Suprapubic skin (tissue), 4 donors: ENCODE measurements at regions not wholly inside any gene's neighbourhood (a gene's known extent, or its start where the extent isn't known, plus 50 kb on each side); places are given as distances from the start of the nearest gene placed in this dataset.

Source experiments
- DNase-seq, 2 donors: peaks; one replicate each; pipeline ENCODE4 v3.0.0-alpha.2; 2019; ENCODE audit warnings: low spot score in 2 of 2
- H3K27ac ChIP-seq: fragments of 200-600 bp; sonication (generic); one replicate; pipeline ENCODE4 v1.5.1; 2019
- H3K27me3 ChIP-seq: fragments of 200-600 bp; sonication (generic); one replicate; pipeline ENCODE4 v1.5.1; 2019
- H3K36me3 ChIP-seq: fragments of 200-600 bp; sonication (generic); one replicate; pipeline ENCODE4 v1.5.1; 2019
- H3K4me1 ChIP-seq: fragments of 200-600 bp; sonication (generic); one replicate; pipeline ENCODE4 v1.5.1; 2019
- H3K4me3 ChIP-seq: fragments of 200-600 bp; sonication (generic); one replicate; pipeline ENCODE4 v1.5.1; 2019; ENCODE audit warnings: mild to moderate bottlenecking
- H3K9me3 ChIP-seq: fragments of 200-600 bp; sonication (generic); one replicate; pipeline ENCODE4 v1.5.1; 2019
- CTCF ChIP-seq, 2 donors: fragments of 200-600 bp in 1 of 2; fragments of 450-650 bp in 1 of 2; sonication (generic) in 1 of 2; IDR thresholded peaks; one replicate each; pipeline ENCODE4 v1.5.1; 2016 to 2019; ENCODE audit warnings: antibody characterized with exemption in 2 of 2, mild to moderate bottlenecking in 1 of 2, moderate library complexity in 1 of 2
- EP300 ChIP-seq: sonication (generic); formaldehyde crosslinking; IDR thresholded peaks from one replicate; pipeline ENCODE4 v1.6.1; 2017; ENCODE audit warnings: antibody characterized with exemption
- POLR2A ChIP-seq, 2 donors: fragments of 450-650 bp; IDR thresholded peaks; one replicate each; pipeline ENCODE4 v1.6.1; 2017; ENCODE audit warnings: antibody characterized with exemption in 2 of 2, mild to moderate bottlenecking in 2 of 2, moderate library complexity in 2 of 2
- POLR2AphosphoS5 ChIP-seq, 3 donors: sonication (generic); formaldehyde crosslinking; IDR thresholded peaks; one replicate each; pipeline ENCODE4 v1.6.1; 2017; ENCODE audit warnings: antibody characterized with exemption in 3 of 3
- WGBS: methylation state at CpG from one replicate; pipeline ENCODE4 v1.1.5; 2018; 5-methylcytosine and 5-hydroxymethylcytosine counted together

DNA sequence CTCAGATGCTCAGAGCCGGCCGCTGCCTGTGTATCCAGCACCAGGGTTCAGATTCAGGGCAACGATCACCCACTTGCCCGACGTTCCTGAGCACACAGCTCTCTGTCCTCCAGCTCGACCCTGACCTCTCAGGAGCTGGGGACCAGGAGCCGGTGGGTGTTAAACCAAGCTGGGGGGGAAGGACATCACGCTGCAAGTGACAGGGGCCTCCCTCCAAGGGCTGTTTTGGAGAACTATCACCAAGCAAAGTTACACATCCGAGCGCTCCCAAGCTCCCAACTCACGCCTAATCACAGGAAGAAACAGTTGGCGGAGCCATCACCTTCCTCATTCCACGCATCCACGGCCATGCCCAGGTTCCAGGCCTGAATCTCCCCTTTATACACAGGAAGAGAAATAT lies 51.5 kb upstream of the ZNF354A start:
- WGBS = 83% methylated on average over 12 of the region's 14 CpGs
- Histone ChIP-seq H3K27me3 (peaks cover 10% of the 10 kb centered on the region), H3K36me3 (no peaks in the 10 kb centered on the region), H3K9me3 (no peaks in the 10 kb centered on the region), H3K4me3 (no peak overlapping the region), H3K4me1 (no peaks in the 10 kb centered on the region), H3K27ac (no peak overlapping the region)
- no peak for DNase-seq
- no peak for TF ChIP-seq POLR2A (IDR thresholded peaks at IDR 0.05)
- no peak for TF ChIP-seq POLR2AphosphoS5 (IDR thresholded peaks at IDR 0.05)

GRCh38 chr5:178780581-178781498 lies 50.4 kb upstream of the ZNF354A start:
- Histone ChIP-seq H3K4me1 (no peaks in the 10 kb centered on the region), H3K27me3 (peaks cover 10% of the 10 kb centered on the region), H3K9me3 (no peaks in the 10 kb centered on the region), H3K4me3 (no peak overlapping the region), H3K36me3 (no peaks in the 10 kb centered on the region), H3K27ac (no peak overlapping the region)
- no peak for DNase-seq
- WGBS = 62% methylated on average over 26 of the region's 27 CpGs
- TF ChIP-seq POLR2A (IDR thresholded peaks at IDR 0.05) = no peak
- TF ChIP-seq CTCF (IDR thresholded peaks at IDR 0.05) = no peak
- no peak for TF ChIP-seq EP300
